Keratinocyte (primary cell): ENCODE measurements at regions not wholly inside any gene's neighbourhood (a gene's known extent, or its start where the extent isn't known, plus 50 kb on each side); places are given as distances from the start of the nearest gene placed in this dataset.

Experiments
- DNase-seq: peaks from one replicate; pipeline ENCODE4 v3.0.0-alpha.2; 2011; ENCODE audit warnings: low read depth, missing footprints, low spot score
- FAIRE-seq: peaks from 2 replicates; lab custom pipeline; 2011; peaks lifted over from hg19 to GRCh38; lab: Jason Lieb, UNC
- H2AFZ ChIP-seq: 2 replicates; pipeline ENCODE4 v1.6.0; 2012; ENCODE audit warnings: low read length, control low read depth, inconsistent platforms; ENCODE audit not compliant: control insufficient read depth
- H3K27ac ChIP-seq: 2 replicates; pipeline ENCODE4 v1.5.1; 2011; ENCODE audit warnings: low read length; ENCODE audit not compliant: control insufficient read depth, insufficient read depth
- H3K27me3 ChIP-seq: 3 replicates; pipeline ENCODE4 v1.6.0; 2011; ENCODE audit warnings: low read length; ENCODE audit not compliant: control insufficient read depth, insufficient read depth; ENCODE audit errors: extremely low read depth
- H3K36me3 ChIP-seq, 2 experiments: 2 replicates in 1 of 2; 3 replicates in 1 of 2; pipeline ENCODE4 v1.5.1; 2011; ENCODE audit warnings: low read length in 2 of 2, mild to moderate bottlenecking in 1 of 2; ENCODE audit not compliant: control insufficient read depth in 2 of 2, insufficient read depth in 2 of 2; ENCODE audit errors: extremely low read depth in 1 of 2
- H3K4me1 ChIP-seq: 3 replicates; pipeline ENCODE4 v1.5.1; 2011; ENCODE audit warnings: low read length; ENCODE audit not compliant: control insufficient read depth, insufficient read depth; ENCODE audit errors: extremely low read depth
- H3K4me2 ChIP-seq: 3 replicates; pipeline ENCODE4 v1.6.0; 2011; ENCODE audit warnings: low read depth, low read length; ENCODE audit not compliant: control insufficient read depth, insufficient read depth; ENCODE audit errors: extremely low read depth
- H3K4me3 ChIP-seq, 3 experiments: fragments of 200-600 bp in 1 of 3; sonication (generic) in 1 of 3; 2 replicates in 2 of 3; 3 replicates in 1 of 3; pipeline ENCODE4 v1.5.1; 2011 to 2016; ENCODE audit warnings: low read length in 3 of 3, mild to moderate bottlenecking in 3 of 3, control low read depth in 2 of 3, inconsistent platforms in 1 of 3, low read depth in 1 of 3, mixed read lengths in 1 of 3, mixed run types in 1 of 3, moderate library complexity in 1 of 3; ENCODE audit not compliant: control insufficient read depth in 2 of 3, insufficient read depth in 2 of 3; ENCODE audit errors: extremely low read depth in 1 of 3
- H3K79me2 ChIP-seq: 2 replicates; pipeline ENCODE4 v1.6.0; 2012; ENCODE audit warnings: low read length; ENCODE audit not compliant: control insufficient read depth, insufficient read depth
- H3K9ac ChIP-seq: 3 replicates; pipeline ENCODE4 v1.6.0; 2011; ENCODE audit warnings: low read length; ENCODE audit not compliant: control insufficient read depth, insufficient read depth; ENCODE audit errors: extremely low read depth
- H3K9me1 ChIP-seq: 3 replicates; pipeline ENCODE4 v1.6.0; 2011; ENCODE audit warnings: low read length; ENCODE audit not compliant: control insufficient read depth, insufficient read depth; ENCODE audit errors: extremely low read depth
- H3K9me3 ChIP-seq: 2 replicates; pipeline ENCODE4 v1.5.1; 2012; ENCODE audit warnings: low read depth, low read length; ENCODE audit not compliant: control insufficient read depth
- H4K20me1 ChIP-seq: 3 replicates; pipeline ENCODE4 v1.6.0; 2011; ENCODE audit warnings: low read length; ENCODE audit not compliant: control insufficient read depth, insufficient read depth; ENCODE audit errors: extremely low read depth
- EZH2 ChIP-seq: IDR thresholded peaks from one replicate; pipeline ENCODE4 v1.6.1; 2012; ENCODE audit warnings: inconsistent platforms, mild to moderate bottlenecking, low read length, moderate library complexity
- dilution Hi-C: fragments of 300-500 bp; cut with MboI; formaldehyde crosslinking; loops from one replicate; pipeline ENCODE4 v1.7.0; 2020; ENCODE audit warnings: low sequenced_read_pairs; ENCODE audit not compliant: extremely low pct_ligation_motif_present
- TF ChIP-seq, protein P1 (sequence below), 3 experiments: IDR thresholded peaks in 1 of 3; conservative IDR thresholded peaks in 1 of 3; optimal IDR thresholded peaks in 1 of 3; 2 replicates in 2 of 3; 3 replicates in 1 of 3; pipeline versions ENCODE3 to v1.5.1; 2011; ENCODE audit warnings: low read length in 3 of 3, mild to moderate bottlenecking in 3 of 3, moderate library complexity in 2 of 3, control low read depth in 1 of 3, inconsistent platforms in 1 of 3; ENCODE audit not compliant: insufficient read depth in 2 of 3; ENCODE audit errors: extremely low read depth in 1 of 3

DNA sequence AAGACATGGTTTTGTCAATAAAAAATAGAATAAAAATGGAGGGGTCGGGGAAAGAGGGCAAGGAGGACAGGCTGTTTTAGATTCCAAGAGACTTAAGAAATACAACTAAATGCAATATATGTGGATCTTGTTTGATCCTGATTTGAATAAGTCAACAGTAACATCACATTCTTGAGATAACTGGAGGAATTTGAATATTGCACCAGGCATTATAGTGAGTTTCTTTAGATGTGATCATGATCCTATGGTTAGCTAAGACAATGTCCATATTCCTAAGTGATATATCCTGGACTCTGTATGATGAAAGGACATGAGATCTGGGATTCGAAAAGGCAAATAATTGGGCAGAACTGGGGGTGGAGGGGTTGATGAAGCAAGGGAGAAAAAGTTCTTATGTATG is 311.8 kb downstream of the PLPP3 start:
- TF ChIP-seq EZH2 = no peak
- TF ChIP-seq, protein P1, sequence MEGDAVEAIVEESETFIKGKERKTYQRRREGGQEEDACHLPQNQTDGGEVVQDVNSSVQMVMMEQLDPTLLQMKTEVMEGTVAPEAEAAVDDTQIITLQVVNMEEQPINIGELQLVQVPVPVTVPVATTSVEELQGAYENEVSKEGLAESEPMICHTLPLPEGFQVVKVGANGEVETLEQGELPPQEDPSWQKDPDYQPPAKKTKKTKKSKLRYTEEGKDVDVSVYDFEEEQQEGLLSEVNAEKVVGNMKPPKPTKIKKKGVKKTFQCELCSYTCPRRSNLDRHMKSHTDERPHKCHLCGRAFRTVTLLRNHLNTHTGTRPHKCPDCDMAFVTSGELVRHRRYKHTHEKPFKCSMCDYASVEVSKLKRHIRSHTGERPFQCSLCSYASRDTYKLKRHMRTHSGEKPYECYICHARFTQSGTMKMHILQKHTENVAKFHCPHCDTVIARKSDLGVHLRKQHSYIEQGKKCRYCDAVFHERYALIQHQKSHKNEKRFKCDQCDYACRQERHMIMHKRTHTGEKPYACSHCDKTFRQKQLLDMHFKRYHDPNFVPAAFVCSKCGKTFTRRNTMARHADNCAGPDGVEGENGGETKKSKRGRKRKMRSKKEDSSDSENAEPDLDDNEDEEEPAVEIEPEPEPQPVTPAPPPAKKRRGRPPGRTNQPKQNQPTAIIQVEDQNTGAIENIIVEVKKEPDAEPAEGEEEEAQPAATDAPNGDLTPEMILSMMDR (optimal IDR thresholded peaks at IDR 0.05 in 1 of 3, IDR thresholded peaks at IDR 0.05 in 1 of 3, conservative IDR thresholded peaks at IDR 0.05 in 1 of 3; ENCODE audit: extremely low read depth in 1 of 3, insufficient read depth in 2 of 3, low read length in 3 of 3) = no peak
- Histone ChIP-seq H3K27me3 (no peaks in the 10 kb centered on the region), H3K4me2 (no peak overlapping the region), H3K9ac (no peak overlapping the region), H3K4me3 (no peak overlapping the region), H3K27ac (no peak overlapping the region), H3K9me3 (no peaks in the 10 kb centered on the region), H3K4me1 (no peaks in the 10 kb centered on the region), H3K9me1 (no peaks in the 10 kb centered on the region), H4K20me1 (no peaks in the 10 kb centered on the region), H3K79me2 (no peaks in the 10 kb centered on the region), H2AFZ (no peak overlapping the region), H3K36me3 (no peaks in the 10 kb centered on the region)
- dilution Hi-C loops = no loop called here
- FAIRE-seq = no peak
- no peak for DNase-seq

DNA sequence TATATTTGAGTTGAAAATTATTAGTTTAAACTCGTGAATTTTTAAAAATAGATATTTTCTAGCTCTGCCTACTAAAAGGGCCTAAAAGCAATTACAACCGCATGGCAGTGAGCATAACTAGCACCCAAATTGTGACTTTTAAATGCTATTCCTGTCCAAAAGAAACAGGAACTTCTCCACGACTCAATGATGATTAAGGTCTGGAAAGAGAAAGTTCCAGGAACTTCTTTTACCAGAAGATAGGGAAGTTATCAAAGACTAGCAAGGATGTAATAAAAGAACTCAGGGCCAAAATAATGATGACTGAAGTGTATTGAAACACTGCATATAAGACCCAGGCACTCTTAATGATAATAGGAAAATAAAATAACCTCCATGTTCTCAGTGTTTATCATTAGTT is 313.0 kb downstream of the PLPP3 start:
- H3K4me2 ChIP-seq = no peak overlapping the region

More for the DNA sequence above, 313.0 kb downstream of the PLPP3 start:
- FAIRE-seq = no peak
- dilution Hi-C loops = no loop called here
- Histone ChIP-seq H3K36me3 (no peaks in the 10 kb centered on the region), H3K9me1 (no peaks in the 10 kb centered on the region), H3K9ac (no peak overlapping the region), H4K20me1 (no peaks in the 10 kb centered on the region), H2AFZ (no peak overlapping the region), H3K79me2 (no peaks in the 10 kb centered on the region), H3K4me1 (no peaks in the 10 kb centered on the region), H3K4me3 (no peak overlapping the region), H3K27ac (no peak overlapping the region), H3K27me3 (no peaks in the 10 kb centered on the region), H3K9me3 (no peaks in the 10 kb centered on the region)
- TF ChIP-seq, protein P1 (optimal IDR thresholded peaks at IDR 0.05 in 1 of 3, IDR thresholded peaks at IDR 0.05 in 1 of 3, conservative IDR thresholded peaks at IDR 0.05 in 1 of 3; ENCODE audit: extremely low read depth in 1 of 3, insufficient read depth in 2 of 3, low read length in 3 of 3) = no peak
- TF ChIP-seq EZH2 = no peak
- no peak for DNase-seq
